Esophagus squamous epithelium (tissue), 4 donors: ENCODE measurements at regions not wholly inside any gene's neighbourhood (a gene's known extent, or its start where the extent isn't known, plus 50 kb on each side); places are given as distances from the start of the nearest gene placed in this dataset.

Experiments
- CTCF ChIP-seq, 6 experiments: fragments of 450-650 bp in 4 of 6; fragments of 200-600 bp in 2 of 6; sonication (generic) in 2 of 6; IDR thresholded peaks; one replicate each; pipeline ENCODE4 v1.5.1; 2016 to 2019; ENCODE audit warnings: antibody characterized with exemption in 6 of 6, mild to moderate bottlenecking in 4 of 6, moderate library complexity in 4 of 6
- POLR2A ChIP-seq, 4 donors: fragments of 450-650 bp; IDR thresholded peaks; one replicate each; pipeline ENCODE4 v1.6.1; 2017; ENCODE audit warnings: antibody characterized with exemption in 4 of 4, mild to moderate bottlenecking in 4 of 4, moderate library complexity in 3 of 4

- TF ChIP-seq CTCF (IDR thresholded peaks at IDR 0.05) (no peak), POLR2A (IDR thresholded peaks at IDR 0.05) (no peak)
Observed at GRCh38 chr11:129709801-129710398, 105.7 kb upstream of the TMEM45B start.
